Trophoblast cell (in vitro differentiated cells and primary cell): ENCODE measurements at regions not wholly inside any gene's neighbourhood (a gene's known extent, or its start where the extent isn't known, plus 50 kb on each side); places are given as distances from the start of the nearest gene placed in this dataset.
A peak's percentile ranks its signal among the peaks of the same experiment; 100 is the strongest.

Experiments
- DNase-seq, 2 donors: peaks; one replicate each; pipeline ENCODE4 v3.0.0-alpha.2; 2016
- H2AFZ ChIP-seq: 2 replicates; pipeline ENCODE4 v1.6.1; 2013; ENCODE audit warnings: low read length, moderate library complexity, mild to moderate bottlenecking; ENCODE audit not compliant: insufficient read depth, poor library complexity
- H2AK5ac ChIP-seq: 2 replicates; pipeline ENCODE4 v1.6.1; 2013; ENCODE audit warnings: mild to moderate bottlenecking, low read length
- H2BK120ac ChIP-seq: 2 replicates; pipeline ENCODE4 v1.6.1; 2013; ENCODE audit warnings: low read length, mild to moderate bottlenecking, moderate library complexity; ENCODE audit not compliant: insufficient read depth, poor library complexity
- H2BK12ac ChIP-seq: 2 replicates; pipeline ENCODE4 v1.6.1; 2013; ENCODE audit warnings: mild to moderate bottlenecking, low read length, moderate library complexity
- H2BK5ac ChIP-seq: 2 replicates; pipeline ENCODE4 v1.6.1; 2013; ENCODE audit warnings: low read length, low read depth, moderate library complexity, mild to moderate bottlenecking; ENCODE audit not compliant: poor library complexity
- H3K14ac ChIP-seq: 2 replicates; pipeline ENCODE4 v1.6.1; 2013; ENCODE audit warnings: mild to moderate bottlenecking, low read length
- H3K18ac ChIP-seq: 2 replicates; pipeline ENCODE4 v1.6.1; 2013; ENCODE audit warnings: mild to moderate bottlenecking, low read length
- H3K23ac ChIP-seq: 2 replicates; pipeline ENCODE4 v1.6.1; 2013; ENCODE audit warnings: low read length
- H3K27ac ChIP-seq: 2 replicates; pipeline ENCODE4 v1.5.1; 2013; ENCODE audit warnings: low read depth, mild to moderate bottlenecking, inconsistent platforms, low read length, moderate library complexity
- H3K27me3 ChIP-seq: 2 replicates; pipeline ENCODE4 v1.6.1; 2013; ENCODE audit warnings: inconsistent platforms, mild to moderate bottlenecking, low read length, moderate library complexity; ENCODE audit not compliant: insufficient read depth
- H3K36me3 ChIP-seq, 2 experiments: 1 replicate in 1 of 2; 2 replicates in 1 of 2; pipeline ENCODE4 v1.6.1; 2013; ENCODE audit warnings: low read length in 2 of 2, mild to moderate bottlenecking in 2 of 2, moderate library complexity in 1 of 2; ENCODE audit not compliant: insufficient read depth in 2 of 2, control insufficient read depth in 1 of 2
- H3K4ac ChIP-seq: 2 replicates; pipeline ENCODE4 v1.6.1; 2013; ENCODE audit warnings: low read depth, mild to moderate bottlenecking, low read length, moderate library complexity
- H3K4me1 ChIP-seq, 2 experiments: 1 replicate in 1 of 2; 2 replicates in 1 of 2; pipeline ENCODE4 v1.6.1; 2013; ENCODE audit warnings: low read length in 2 of 2, mild to moderate bottlenecking in 2 of 2, moderate library complexity in 1 of 2; ENCODE audit not compliant: insufficient read depth in 2 of 2, control insufficient read depth in 1 of 2
- H3K4me2 ChIP-seq: 2 replicates; pipeline ENCODE4 v1.6.1; 2013; ENCODE audit warnings: inconsistent platforms, mild to moderate bottlenecking, low read length, moderate library complexity
- H3K4me3 ChIP-seq: 2 replicates; pipeline ENCODE4 v1.5.1; 2013; ENCODE audit warnings: mild to moderate bottlenecking, low read depth, low read length, inconsistent platforms
- H3K79me1 ChIP-seq: one replicate; pipeline ENCODE4 v1.6.1; 2013; ENCODE audit warnings: low read length
- H3K79me2 ChIP-seq: 2 replicates; pipeline ENCODE4 v1.6.1; 2013; ENCODE audit warnings: low read length, mild to moderate bottlenecking; ENCODE audit not compliant: control insufficient read depth, insufficient read depth, poor library complexity
- H3K9ac ChIP-seq: 2 replicates; pipeline ENCODE4 v1.6.1; 2013; ENCODE audit warnings: mild to moderate bottlenecking, low read length
- H3K9me3 ChIP-seq: 2 replicates; pipeline ENCODE4 v1.6.1; 2013; ENCODE audit warnings: low read depth, mild to moderate bottlenecking, control low read depth, inconsistent platforms, low read length; ENCODE audit not compliant: insufficient read depth
- H4K12ac ChIP-seq: 2 replicates; pipeline ENCODE4 v1.6.1; 2013; ENCODE audit warnings: low read depth, mild to moderate bottlenecking, low read length, moderate library complexity
- H4K8ac ChIP-seq: 2 replicates; pipeline ENCODE4 v1.6.1; 2013; ENCODE audit warnings: low read depth, mild to moderate bottlenecking, low read length, moderate library complexity
- H4K91ac ChIP-seq: one replicate; pipeline ENCODE4 v1.6.1; 2013; ENCODE audit warnings: low read depth, mild to moderate bottlenecking, low read length, moderate library complexity
- WGBS: extraction: QIAGEN DNeasy Blood & Tissue Kit; methylation state at CpG from one replicate; pipeline ENCODE4 v1.1.7; 2013; ENCODE audit warnings: missing lambda C conversion rate; ENCODE audit not compliant: insufficient read length, insufficient coverage; ENCODE audit errors: extremely low coverage; 5-methylcytosine and 5-hydroxymethylcytosine counted together

DNA sequence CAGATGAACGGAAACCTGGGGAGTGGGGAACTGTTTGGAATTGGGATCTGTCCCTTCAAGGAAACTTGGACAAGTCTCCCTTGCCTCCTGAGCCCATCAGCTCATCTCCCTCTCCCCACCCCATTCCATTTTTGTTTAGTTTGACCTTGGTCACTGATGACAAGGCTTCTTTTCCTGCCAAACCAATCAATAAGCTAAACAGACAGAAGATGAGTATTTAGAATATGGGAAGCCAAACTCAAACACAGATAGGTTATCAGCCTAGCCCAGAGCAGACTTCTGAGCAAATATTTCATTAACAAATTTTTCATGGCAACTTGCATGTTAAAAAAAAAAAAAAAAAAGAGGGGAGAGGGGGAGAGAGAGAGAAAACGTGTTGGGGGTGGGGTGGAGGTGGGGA lies 337.2 kb upstream of the PROX1 start:
- H3K23ac ChIP-seq = no peak overlapping the region
- H2BK120ac ChIP-seq = no peak overlapping the region
- H2BK12ac ChIP-seq = no peak overlapping the region
- H2BK5ac ChIP-seq = no peak overlapping the region
- peaks cover 0 to 2% of the 10 kb centered on the region in 2 experiments for H3K4me1 ChIP-seq
- no peak overlapping the region for H3K4me3 ChIP-seq
- H2AFZ ChIP-seq = no peak overlapping the region
- H3K36me3 ChIP-seq = no peaks in the 10 kb centered on the region
- WGBS = no CpG with 5 or more reads among the region's 2 CpGs
- no peaks in the 10 kb centered on the region for H3K79me2 ChIP-seq
- H4K12ac ChIP-seq = no peak overlapping the region
- no peaks in the 10 kb centered on the region for H3K79me1 ChIP-seq
- H3K18ac ChIP-seq = no peak overlapping the region
- H2AK5ac ChIP-seq = no peak overlapping the region
- no peaks in the 10 kb centered on the region for H3K9me3 ChIP-seq
- no peak overlapping the region for H3K9ac ChIP-seq
- no peak overlapping the region for H4K91ac ChIP-seq
- H3K27me3 ChIP-seq = no peaks in the 10 kb centered on the region
- H3K4ac ChIP-seq = no peak overlapping the region
- no peak overlapping the region for H3K27ac ChIP-seq
- no peak overlapping the region for H3K4me2 ChIP-seq
- no peak overlapping the region for H3K14ac ChIP-seq
- no peak overlapping the region for H4K8ac ChIP-seq
- DNase-seq = no peak

DNA sequence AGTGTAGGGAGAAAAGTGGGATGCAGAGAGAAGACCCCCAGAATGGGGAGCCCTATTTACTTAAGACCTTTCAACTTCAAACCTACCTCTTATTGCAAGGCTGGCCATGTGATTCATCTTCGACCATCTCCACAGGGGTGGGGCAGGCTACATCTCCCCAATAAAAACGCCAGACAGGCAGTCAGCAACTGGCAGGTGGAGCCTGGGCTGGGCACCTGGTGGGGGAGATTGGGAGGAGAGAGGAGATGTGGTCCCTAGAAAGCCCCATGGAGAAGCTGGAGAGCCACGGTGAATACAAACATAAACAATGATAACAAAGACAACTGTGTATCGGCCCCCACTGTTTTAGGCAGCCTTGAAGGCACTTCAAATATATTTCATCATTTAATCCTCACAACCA lies 336.7 kb upstream of the PROX1 start:
- Histone ChIP-seq H3K4me3 (no peak overlapping the region), H4K12ac (no peak overlapping the region), H2AFZ (no peak overlapping the region), H3K14ac (no peak overlapping the region), H3K18ac (no peak overlapping the region), H2BK12ac (no peak overlapping the region), H4K91ac (no peak overlapping the region), H3K79me2 (no peaks in the 10 kb centered on the region), H4K8ac (no peak overlapping the region), H3K36me3 (no peaks in the 10 kb centered on the region), H3K23ac (no peak overlapping the region), H3K27me3 (no peaks in the 10 kb centered on the region), H2BK120ac (no peak overlapping the region), H2AK5ac (no peak overlapping the region), H3K9ac (no peak overlapping the region), H3K4me1 (peaks cover 0 to 3% of the 10 kb centered on the region in 2 experiments), H2BK5ac (no peak overlapping the region), H3K4ac (no peak overlapping the region), H3K79me1 (peaks cover 1% of the 10 kb centered on the region), H3K4me2 (no peak overlapping the region), H3K9me3 (no peaks in the 10 kb centered on the region), H3K27ac (no peak overlapping the region)
- WGBS = no CpG with 5 or more reads among the region's 4 CpGs
- no peak for DNase-seq

DNA sequence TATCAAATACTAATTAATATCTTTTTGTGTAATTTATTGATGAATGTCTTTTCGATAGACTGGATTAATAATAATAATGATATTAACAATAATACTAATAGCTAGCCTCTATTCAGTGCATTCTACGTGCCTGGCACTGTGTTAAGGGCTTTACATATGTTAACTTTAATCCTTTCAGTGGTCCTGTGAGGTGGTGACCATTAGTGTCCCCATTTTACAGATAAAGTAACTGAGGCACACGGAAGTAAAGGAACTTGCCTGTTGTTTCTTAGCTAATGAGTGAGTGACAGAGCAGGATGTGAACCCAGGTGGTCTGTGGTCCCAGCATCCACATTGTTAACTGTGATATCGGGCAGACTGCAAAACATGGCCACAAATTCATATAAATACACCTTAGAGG lies 335.7 kb upstream of the PROX1 start:
- H3K4me2 ChIP-seq = no peak overlapping the region
- WGBS = no CpG with 5 or more reads among the region's 4 CpGs
- no peak for DNase-seq
- H3K9me3 ChIP-seq = no peaks in the 10 kb centered on the region
- no peak overlapping the region for H3K14ac ChIP-seq
- no peak overlapping the region for H2BK12ac ChIP-seq
- H2AFZ ChIP-seq = no peak overlapping the region
- H2BK120ac ChIP-seq = no peak overlapping the region
- peaks cover 3% of the 10 kb centered on the region for H3K79me1 ChIP-seq
- H3K79me2 ChIP-seq = no peaks in the 10 kb centered on the region
- no peak overlapping the region for H4K12ac ChIP-seq
- H3K4ac ChIP-seq = no peak overlapping the region
- no peak overlapping the region for H4K8ac ChIP-seq
- no peak overlapping the region for H4K91ac ChIP-seq
- no peak overlapping the region for H2AK5ac ChIP-seq
- no peak overlapping the region for H3K18ac ChIP-seq
- no peaks in the 10 kb centered on the region for H3K27me3 ChIP-seq
- H3K36me3 ChIP-seq = no peaks in the 10 kb centered on the region
- no peak overlapping the region for H3K27ac ChIP-seq
- no peak overlapping the region for H3K4me3 ChIP-seq
- no peak overlapping the region for H2BK5ac ChIP-seq
- peaks cover 0 to 5% of the 10 kb centered on the region in 2 experiments for H3K4me1 ChIP-seq
- no peak overlapping the region for H3K9ac ChIP-seq
- no peak overlapping the region for H3K23ac ChIP-seq

DNA sequence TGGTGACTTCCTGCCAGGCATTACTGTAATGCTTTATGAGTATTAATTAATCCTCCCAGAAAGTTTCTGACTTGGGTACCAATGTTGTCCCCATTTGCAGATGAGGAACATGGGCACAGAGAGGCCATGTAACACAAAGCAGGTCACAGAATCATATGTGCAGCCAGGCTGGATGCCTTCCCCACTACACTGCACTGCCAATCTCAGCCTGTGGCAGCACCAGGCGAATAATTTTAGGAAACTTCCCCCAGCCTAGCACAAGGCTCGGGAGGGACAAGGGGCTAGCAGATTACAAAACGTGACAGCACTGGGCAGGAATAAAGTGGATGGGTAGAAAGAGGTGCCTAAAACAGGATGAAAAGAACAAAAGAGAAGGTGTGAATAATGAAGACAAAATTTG lies 331.7 kb upstream of the PROX1 start:
- Histone ChIP-seq H2AK5ac (no peak overlapping the region), H3K4ac (no peak overlapping the region), H3K9ac (no peak overlapping the region), H3K27me3 (no peaks in the 10 kb centered on the region), H3K23ac (no peak overlapping the region), H2AFZ (no peak overlapping the region), H3K27ac (no peak overlapping the region), H3K14ac (no peak overlapping the region), H3K4me3 (no peak overlapping the region), H3K9me3 (no peaks in the 10 kb centered on the region), H3K18ac (no peak overlapping the region), H3K79me1 (peaks cover 4% of the 10 kb centered on the region), H4K8ac (no peak overlapping the region), H4K91ac (no peak overlapping the region), H3K4me1 (peaks cover under 1 to 5% of the 10 kb centered on the region in 2 experiments), H2BK12ac (peak overlapping the region; percentile 73), H2BK5ac (no peak overlapping the region), H3K36me3 (no peaks in the 10 kb centered on the region), H2BK120ac (peak overlapping the region; percentile 50), H4K12ac (no peak overlapping the region), H3K4me2 (no peak overlapping the region), H3K79me2 (no peaks in the 10 kb centered on the region)
- DNase-seq = no peak
- WGBS = no CpG with 5 or more reads among the region's 3 CpGs
